Activated T-helper 1 cell treated with anti-CD3 and anti-CD28 coated beads, Interleukin-12 subunit alpha, Interleukin-12 subunit beta, Interleukin-2, Interleukin-4 antibody, amounts not matched to agents 30 ng/mL and 10 ng/mL and 1 ng/mL, durations not matched to agents 14 hours and 24 hours and 36 hours (primary cell): ENCODE measurements at regions not wholly inside any gene's neighbourhood (a gene's known extent, or its start where the extent isn't known, plus 50 kb on each side); places are given as distances from the start of the nearest gene placed in this dataset.

Experiments
- DNase-seq: peaks from one replicate; pipeline ENCODE4 v3.0.0; 2021; ENCODE audit warnings: low spot score
- H3K27ac Mint-ChIP-seq: one replicate; pipeline ENCODE4 v1.8.0; 2021; ENCODE audit warnings: mild to moderate bottlenecking, mixed read lengths
- H3K27me3 Mint-ChIP-seq: one replicate; pipeline ENCODE4 v1.8.0; 2022; ENCODE audit warnings: mild to moderate bottlenecking, moderate library complexity, mixed read lengths; ENCODE audit not compliant: insufficient read depth
- H3K36me3 Mint-ChIP-seq: one replicate; pipeline ENCODE4 v1.8.0; 2021; ENCODE audit warnings: low read depth, mixed read lengths
- H3K4me1 Mint-ChIP-seq: one replicate; pipeline ENCODE4 v1.8.0; 2021; ENCODE audit warnings: low read depth, mixed read lengths
- H3K4me3 Mint-ChIP-seq: one replicate; pipeline ENCODE4 v1.8.0; 2021; ENCODE audit warnings: mild to moderate bottlenecking, moderate library complexity, mixed read lengths
- H3K9me3 Mint-ChIP-seq: one replicate; pipeline ENCODE4 v1.8.0; 2021; ENCODE audit warnings: mixed read lengths
- intact Hi-C: fragments of 100-400 bp; cut with micrococcal nuclease; formaldehyde crosslinking; loops from one replicate; pipeline ENCODE4 v1.15.1; 2024

GRCh38 chr13:34700155-34700554 lies 241.9 kb upstream of the NBEA start:
- intact Hi-C loops = no loop called here
- Mint-ChIP-seq H3K4me1 (no peaks in the 10 kb centered on the region), H3K4me3 (no peak overlapping the region), H3K9me3 (peaks cover 5% of the 10 kb centered on the region), H3K36me3 (no peaks in the 10 kb centered on the region), H3K27me3 (no peaks in the 10 kb centered on the region), H3K27ac (no peak overlapping the region)
- no peak for DNase-seq

GRCh38 chr13:34701919-34702318 lies 240.2 kb upstream of the NBEA start:
- no peaks in the 10 kb centered on the region for H3K4me1 Mint-ChIP-seq
- peaks cover 6% of the 10 kb centered on the region for H3K9me3 Mint-ChIP-seq
- no peak overlapping the region for H3K4me3 Mint-ChIP-seq
- no peaks in the 10 kb centered on the region for H3K27me3 Mint-ChIP-seq
- H3K27ac Mint-ChIP-seq = no peak overlapping the region
- H3K36me3 Mint-ChIP-seq = no peaks in the 10 kb centered on the region
- DNase-seq = no peak
- intact Hi-C loops = no loop called here

GRCh38 chr13:34708566-34709313 lies 233.3 kb upstream of the NBEA start:
- peaks cover 7% of the 10 kb centered on the region for H3K9me3 Mint-ChIP-seq
- no peaks in the 10 kb centered on the region for H3K27me3 Mint-ChIP-seq
- intact Hi-C loops = no loop called here
- H3K27ac Mint-ChIP-seq = no peak overlapping the region
- H3K36me3 Mint-ChIP-seq = no peaks in the 10 kb centered on the region
- H3K4me3 Mint-ChIP-seq = no peak overlapping the region
- H3K4me1 Mint-ChIP-seq = no peaks in the 10 kb centered on the region
- DNase-seq = no peak

GRCh38 chr13:34719060-34719875 lies 222.8 kb upstream of the NBEA start:
- no peaks in the 10 kb centered on the region for H3K27me3 Mint-ChIP-seq
- H3K4me3 Mint-ChIP-seq = no peak overlapping the region
- H3K4me1 Mint-ChIP-seq = no peaks in the 10 kb centered on the region
- no peak for DNase-seq
- H3K36me3 Mint-ChIP-seq = no peaks in the 10 kb centered on the region
- no peak overlapping the region for H3K27ac Mint-ChIP-seq
- H3K9me3 Mint-ChIP-seq = no peaks in the 10 kb centered on the region
- intact Hi-C loops = no loop called here

GRCh38 chr13:34720618-34721017 lies 221.5 kb upstream of the NBEA start:
- no peaks in the 10 kb centered on the region for H3K9me3 Mint-ChIP-seq
- no peaks in the 10 kb centered on the region for H3K36me3 Mint-ChIP-seq

GRCh38 chr13:34721631-34722595 lies 220.2 kb upstream of the NBEA start:
- no peak for DNase-seq
- H3K27ac Mint-ChIP-seq = no peak overlapping the region
- no peaks in the 10 kb centered on the region for H3K27me3 Mint-ChIP-seq
- no peak overlapping the region for H3K4me3 Mint-ChIP-seq
- H3K36me3 Mint-ChIP-seq = no peaks in the 10 kb centered on the region
- no peaks in the 10 kb centered on the region for H3K4me1 Mint-ChIP-seq
- intact Hi-C loops = no loop called here
- H3K9me3 Mint-ChIP-seq = no peaks in the 10 kb centered on the region

More at GRCh38 chr13:34720618-34721017, 221.5 kb upstream of the NBEA start:
- H3K4me3 Mint-ChIP-seq = no peak overlapping the region
- intact Hi-C loops = no loop called here
- no peaks in the 10 kb centered on the region for H3K27me3 Mint-ChIP-seq
- DNase-seq = no peak
- H3K27ac Mint-ChIP-seq = no peak overlapping the region
- no peaks in the 10 kb centered on the region for H3K4me1 Mint-ChIP-seq

- no peak overlapping the region for H3K4me3 Mint-ChIP-seq
- H3K27ac Mint-ChIP-seq = no peak overlapping the region
- no peaks in the 10 kb centered on the region for H3K27me3 Mint-ChIP-seq
- DNase-seq = no peak
- no peaks in the 10 kb centered on the region for H3K36me3 Mint-ChIP-seq
- no peaks in the 10 kb centered on the region for H3K4me1 Mint-ChIP-seq
- H3K9me3 Mint-ChIP-seq = no peaks in the 10 kb centered on the region
- intact Hi-C loops = no loop called here
These were observed 219.1 kb upstream of the NBEA start for GRCh38 chr13:34722922-34723321.

- Mint-ChIP-seq H3K4me1 (no peaks in the 10 kb centered on the region), H3K27me3 (no peaks in the 10 kb centered on the region), H3K9me3 (no peaks in the 10 kb centered on the region), H3K36me3 (no peaks in the 10 kb centered on the region), H3K4me3 (no peak overlapping the region), H3K27ac (no peak overlapping the region)
- no peak for DNase-seq
- intact Hi-C loops = no loop called here
These were observed 211.1 kb upstream of the NBEA start for GRCh38 chr13:34730961-34731360.

- Mint-ChIP-seq H3K4me1 (no peaks in the 10 kb centered on the region), H3K36me3 (no peaks in the 10 kb centered on the region), H3K27ac (no peak overlapping the region), H3K9me3 (no peaks in the 10 kb centered on the region), H3K27me3 (no peaks in the 10 kb centered on the region), H3K4me3 (no peak overlapping the region)
- no peak for DNase-seq
- intact Hi-C loops = no loop called here
These were observed 210.6 kb upstream of the NBEA start for GRCh38 chr13:34731486-34731885.

- Mint-ChIP-seq H3K36me3 (no peaks in the 10 kb centered on the region), H3K27ac (no peak overlapping the region), H3K9me3 (no peaks in the 10 kb centered on the region), H3K27me3 (no peaks in the 10 kb centered on the region), H3K4me1 (no peaks in the 10 kb centered on the region), H3K4me3 (no peak overlapping the region)
- DNase-seq = no peak
- intact Hi-C loops = no loop called here
These were observed 208.3 kb upstream of the NBEA start for GRCh38 chr13:34733721-34734120.

GRCh38 chr13:34734932-34735331 lies 207.1 kb upstream of the NBEA start:
- H3K27ac Mint-ChIP-seq = no peak overlapping the region
- no peaks in the 10 kb centered on the region for H3K4me1 Mint-ChIP-seq
- H3K27me3 Mint-ChIP-seq = no peaks in the 10 kb centered on the region
- no peak overlapping the region for H3K4me3 Mint-ChIP-seq
- H3K36me3 Mint-ChIP-seq = no peaks in the 10 kb centered on the region
- H3K9me3 Mint-ChIP-seq = no peaks in the 10 kb centered on the region
- intact Hi-C loops = no loop called here
- no peak for DNase-seq

- DNase-seq = no peak
- H3K9me3 Mint-ChIP-seq = no peaks in the 10 kb centered on the region
- H3K36me3 Mint-ChIP-seq = no peaks in the 10 kb centered on the region
- no peaks in the 10 kb centered on the region for H3K27me3 Mint-ChIP-seq
- no peak overlapping the region for H3K4me3 Mint-ChIP-seq
- no peaks in the 10 kb centered on the region for H3K4me1 Mint-ChIP-seq
- no peak overlapping the region for H3K27ac Mint-ChIP-seq
- intact Hi-C loops = no loop called here
These were observed 203.6 kb upstream of the NBEA start for GRCh38 chr13:34738254-34738992.
